Mesodermal cell (in vitro differentiated cells): ENCODE measurements at regions not wholly inside any gene's neighbourhood (a gene's known extent, or its start where the extent isn't known, plus 50 kb on each side); places are given as distances from the start of the nearest gene placed in this dataset.
"Not testable (repeated sequence)": the region's sequence is repeated elsewhere in the genome, so short reads cannot be mapped to it uniquely, and the experiment has no call there.

Source experiments
- H3K27ac ChIP-seq: 2 replicates; pipeline ENCODE4 v1.7.0; 2013; ENCODE audit warnings: mild to moderate bottlenecking, low read depth, low read length, moderate library complexity; ENCODE audit not compliant: severe bottlenecking
- H3K36me3 ChIP-seq: 2 replicates; pipeline ENCODE4 v1.7.1; 2013; ENCODE audit warnings: mild to moderate bottlenecking, low read length, moderate library complexity; ENCODE audit not compliant: control insufficient read depth, insufficient read depth
- H3K4me1 ChIP-seq: one replicate; pipeline ENCODE4 v1.7.1; 2013; ENCODE audit warnings: mild to moderate bottlenecking, low read length; ENCODE audit not compliant: insufficient read depth, control insufficient read depth, poor library complexity, severe bottlenecking
- H3K4me3 ChIP-seq: 2 replicates; pipeline ENCODE4 v1.7.0; 2013; ENCODE audit warnings: low read length, control low read depth, mild to moderate bottlenecking; ENCODE audit not compliant: insufficient read depth, poor library complexity, severe bottlenecking; ENCODE audit errors: extremely low read depth
- H3K9me3 ChIP-seq: 2 replicates; pipeline ENCODE4 v1.7.1; 2013; ENCODE audit warnings: mild to moderate bottlenecking, low read length, moderate library complexity; ENCODE audit not compliant: control insufficient read depth
- WGBS, 2 experiments: methylation state at CpG; one replicate each; pipeline ENCODE4 v1.1.5; 2013; ENCODE audit warnings: missing lambda C conversion rate in 2 of 2; ENCODE audit not compliant: insufficient coverage in 2 of 2; 5-methylcytosine and 5-hydroxymethylcytosine counted together

GRCh38 chr7:110470420-110470819, 620.5 kb upstream of the LRRN3 start:
- Histone ChIP-seq H3K27ac (no peak overlapping the region), H3K9me3 (no peaks in the 10 kb centered on the region), H3K4me1 (no peaks in the 10 kb centered on the region), H3K4me3 (no peak overlapping the region), H3K36me3 (no peaks in the 10 kb centered on the region)

GRCh38 chr7:110472419-110472818, 618.5 kb upstream of the LRRN3 start:
- H3K9me3 ChIP-seq: not testable (repeated sequence)

GRCh38 chr7:110480964-110481363, 610.0 kb upstream of the LRRN3 start:
- Histone ChIP-seq H3K36me3 (no peaks in the 10 kb centered on the region), H3K27ac (no peak overlapping the region), H3K4me1 (no peaks in the 10 kb centered on the region), H3K9me3 (peaks cover 14% of the 10 kb centered on the region), H3K4me3 (no peak overlapping the region)
- WGBS, 2 experiments: 66 to 85% methylated on average over 1 to 2 of the region's 2 CpGs

More at GRCh38 chr7:110472419-110472818, 618.5 kb upstream of the LRRN3 start:
- not testable (repeated sequence) for H3K4me3 ChIP-seq, H3K36me3 ChIP-seq, H3K4me1 ChIP-seq, H3K27ac ChIP-seq
- WGBS, 2 experiments: 73 to 81% methylated on average over 5 to 6 of the region's 7 CpGs

GRCh38 chr7:110483553-110483952, 607.4 kb upstream of the LRRN3 start:
- no peak overlapping the region for H3K4me3 ChIP-seq
- no peaks in the 10 kb centered on the region for H3K36me3 ChIP-seq
- no CpG with 5 or more reads among the region's 3 CpGs for WGBS, 2 experiments
- peaks cover 14% of the 10 kb centered on the region for H3K9me3 ChIP-seq
- H3K4me1 ChIP-seq: no peaks in the 10 kb centered on the region
- no peak overlapping the region for H3K27ac ChIP-seq

- H3K9me3 ChIP-seq: peaks cover 11% of the 10 kb centered on the region
- no peaks in the 10 kb centered on the region for H3K4me1 ChIP-seq
- WGBS, 2 experiments: 92 to 100% methylated on average over 1 of the region's 2 CpGs
- no peaks in the 10 kb centered on the region for H3K36me3 ChIP-seq
- H3K4me3 ChIP-seq: no peak overlapping the region
- H3K27ac ChIP-seq: no peak overlapping the region
Observed at GRCh38 chr7:110484356-110484755, 606.6 kb upstream of the LRRN3 start.

GRCh38 chr7:110486549-110486948, 604.4 kb upstream of the LRRN3 start:
- Histone ChIP-seq H3K4me3 (no peak overlapping the region), H3K27ac (no peak overlapping the region), H3K36me3 (no peaks in the 10 kb centered on the region), H3K4me1 (no peaks in the 10 kb centered on the region), H3K9me3 (no peaks in the 10 kb centered on the region)
- WGBS, 2 experiments: 100% methylated on average over 1 of the region's 2 CpGs; no CpG with 5 or more reads in 1 of the 2 experiments

- Histone ChIP-seq H3K4me3 (no peak overlapping the region), H3K9me3 (no peaks in the 10 kb centered on the region), H3K4me1 (no peaks in the 10 kb centered on the region), H3K36me3 (no peaks in the 10 kb centered on the region), H3K27ac (no peak overlapping the region)
- whole genome bisulfite sequencing, 2 experiments: 100% methylated on average over 1 of the region's 1 CpG; no CpG with 5 or more reads in 1 of the 2 experiments
Observed at GRCh38 chr7:110502888-110503465, 588.0 kb upstream of the LRRN3 start.

- Histone ChIP-seq H3K4me1 (no peaks in the 10 kb centered on the region), H3K4me3 (no peak overlapping the region), H3K36me3 (no peaks in the 10 kb centered on the region), H3K27ac (no peak overlapping the region), H3K9me3 (no peaks in the 10 kb centered on the region)
- WGBS, 2 experiments: 100% methylated on average over 1 of the region's 1 CpG; no CpG with 5 or more reads in 1 of the 2 experiments
Observed at GRCh38 chr7:110507369-110507768, 583.6 kb upstream of the LRRN3 start.

- no peaks in the 10 kb centered on the region for H3K36me3 ChIP-seq
- H3K27ac ChIP-seq: no peak overlapping the region
- no peaks in the 10 kb centered on the region for H3K4me1 ChIP-seq
- H3K9me3 ChIP-seq: no peaks in the 10 kb centered on the region
- H3K4me3 ChIP-seq: no peak overlapping the region
Observed at GRCh38 chr7:110507832-110508231, 583.1 kb upstream of the LRRN3 start.

GRCh38 chr7:110514975-110515551, 575.9 kb upstream of the LRRN3 start:
- 60 to 86% methylated on average over 2 to 5 of the region's 5 CpGs for WGBS, 2 experiments
- H3K9me3 ChIP-seq, H3K27ac ChIP-seq, H3K4me1 ChIP-seq, H3K36me3 ChIP-seq, H3K4me3 ChIP-seq: not testable (repeated sequence)

GRCh38 chr7:110519851-110520250, 571.1 kb upstream of the LRRN3 start:
- H3K9me3 ChIP-seq: peaks cover 6% of the 10 kb centered on the region
- no peaks in the 10 kb centered on the region for H3K4me1 ChIP-seq
- no peak overlapping the region for H3K4me3 ChIP-seq
- H3K36me3 ChIP-seq: no peaks in the 10 kb centered on the region
- 80 to 85% methylated on average over 1 to 8 of the region's 8 CpGs for WGBS, 2 experiments
- no peak overlapping the region for H3K27ac ChIP-seq
